Activated CD4-positive, CD25-positive, alpha-beta regulatory T cell treated with anti-CD3 and anti-CD28 coated beads, Interleukin-2, amount 50 U/mL, for 72 hours (primary cell): ENCODE measurements at regions not wholly inside any gene's neighbourhood (a gene's known extent, or its start where the extent isn't known, plus 50 kb on each side); places are given as distances from the start of the nearest gene placed in this dataset.
"Not testable (repeated sequence)": the region's sequence is repeated elsewhere in the genome, so short reads cannot be mapped to it uniquely, and the experiment has no call there.

Source experiments
- DNase-seq: peaks from one replicate; pipeline ENCODE4 v3.0.0; 2021

GRCh38 chr6:167676000-167676665 lies 150.6 kb upstream of the AFDN start:
- no peak for DNase-seq

DNA sequence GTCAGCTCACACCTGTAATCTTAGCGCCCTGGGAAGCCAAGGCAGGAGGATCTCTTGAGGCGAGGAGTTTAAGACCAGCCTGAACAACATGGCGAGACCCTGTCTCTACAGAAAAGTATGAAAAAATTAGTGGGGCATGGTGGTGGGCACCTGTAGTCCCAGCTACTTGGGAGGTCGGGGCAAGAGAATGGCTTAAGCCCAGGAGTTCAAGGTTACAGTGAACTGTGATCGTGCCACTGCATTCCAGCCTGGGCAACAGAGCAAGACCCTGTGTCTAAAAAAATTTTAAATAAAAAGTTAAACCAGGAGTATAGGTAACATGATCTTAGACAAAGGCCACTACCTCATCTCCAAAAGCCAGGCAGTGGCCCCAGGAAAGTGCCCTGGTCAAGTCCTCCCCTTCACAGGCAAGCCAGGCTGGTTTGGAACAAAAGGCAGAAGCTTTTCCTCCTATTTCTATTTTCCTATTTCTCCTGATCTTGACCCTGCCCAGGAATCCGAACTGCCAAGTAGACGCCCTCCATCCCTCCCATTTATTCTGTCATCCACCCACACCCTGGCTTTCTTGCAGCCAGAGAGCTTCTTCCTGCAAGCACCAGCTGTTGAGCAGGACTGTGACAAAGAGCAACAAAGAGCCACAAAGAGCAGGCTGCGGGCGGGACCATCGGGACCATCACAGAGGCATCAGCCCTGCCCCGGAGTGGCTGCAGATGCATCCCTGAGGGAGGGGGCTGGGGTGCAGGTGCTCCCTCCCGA lies 149.9 kb upstream of the AFDN start:
- no peak for DNase-seq

GRCh38 chr6:167677422-167677789 lies 149.3 kb upstream of the AFDN start:
- DNase-seq = no peak

GRCh38 chr6:167678102-167679101 lies 148.3 kb upstream of the AFDN start:
- DNase-seq = no peak

GRCh38 chr6:167679122-167679736 lies 147.5 kb upstream of the AFDN start:
- DNase-seq = no peak

DNA sequence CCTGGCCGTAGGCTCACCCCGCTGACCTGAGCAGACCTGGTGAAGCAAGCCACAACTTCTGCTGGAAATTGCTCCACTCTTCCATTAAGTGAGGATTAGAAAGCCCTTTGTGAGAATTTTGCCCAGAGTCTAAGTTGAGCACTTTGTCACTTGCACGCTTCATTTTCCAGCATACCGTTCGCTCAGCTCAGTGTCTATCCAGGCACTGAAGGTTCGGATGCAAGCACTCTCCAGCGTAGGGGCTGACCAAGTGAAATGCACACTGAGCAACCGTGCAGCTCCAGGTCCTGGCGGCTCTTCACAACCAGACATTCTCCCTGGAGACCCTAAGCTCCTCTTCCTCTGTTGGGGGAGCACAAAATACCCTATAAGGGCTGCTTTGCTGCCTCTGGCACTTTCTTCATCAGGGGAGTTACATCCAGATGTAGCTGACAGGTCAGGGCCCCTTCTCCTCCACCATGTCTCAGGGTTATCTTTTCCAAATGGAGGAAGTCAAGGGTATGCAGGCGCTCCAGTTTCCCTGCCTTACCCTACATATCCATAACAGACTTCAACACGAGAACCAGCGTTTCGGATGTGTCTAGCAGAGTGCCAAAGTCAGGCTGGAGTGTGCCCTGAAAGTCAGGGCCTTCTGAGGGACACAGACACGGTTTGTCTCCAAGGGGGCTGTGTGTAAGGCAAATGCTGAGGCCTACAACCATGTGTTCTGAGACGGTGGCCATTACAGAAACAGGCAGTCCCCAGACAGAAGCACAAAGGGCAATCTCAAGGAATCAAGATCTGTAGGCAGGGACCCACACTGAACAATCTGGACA lies 146.7 kb upstream of the AFDN start:
- DNase-seq = no peak

- DNase-seq = no peak
Observed at GRCh38 chr6:167680605-167681149, 146.0 kb upstream of the AFDN start.

- no peak for DNase-seq
Observed at GRCh38 chr6:167682125-167682524, 144.6 kb upstream of the AFDN start.

GRCh38 chr6:167682546-167683027 lies 144.1 kb upstream of the AFDN start:
- DNase-seq = no peak

- no peak for DNase-seq
Observed at GRCh38 chr6:167683028-167683862, 143.5 kb upstream of the AFDN start.

GRCh38 chr6:167684276-167685104 lies 142.2 kb upstream of the AFDN start:
- DNase-seq = no peak

GRCh38 chr6:167685654-167686053 lies 141.1 kb upstream of the AFDN start:
- DNase-seq = no peak

DNA sequence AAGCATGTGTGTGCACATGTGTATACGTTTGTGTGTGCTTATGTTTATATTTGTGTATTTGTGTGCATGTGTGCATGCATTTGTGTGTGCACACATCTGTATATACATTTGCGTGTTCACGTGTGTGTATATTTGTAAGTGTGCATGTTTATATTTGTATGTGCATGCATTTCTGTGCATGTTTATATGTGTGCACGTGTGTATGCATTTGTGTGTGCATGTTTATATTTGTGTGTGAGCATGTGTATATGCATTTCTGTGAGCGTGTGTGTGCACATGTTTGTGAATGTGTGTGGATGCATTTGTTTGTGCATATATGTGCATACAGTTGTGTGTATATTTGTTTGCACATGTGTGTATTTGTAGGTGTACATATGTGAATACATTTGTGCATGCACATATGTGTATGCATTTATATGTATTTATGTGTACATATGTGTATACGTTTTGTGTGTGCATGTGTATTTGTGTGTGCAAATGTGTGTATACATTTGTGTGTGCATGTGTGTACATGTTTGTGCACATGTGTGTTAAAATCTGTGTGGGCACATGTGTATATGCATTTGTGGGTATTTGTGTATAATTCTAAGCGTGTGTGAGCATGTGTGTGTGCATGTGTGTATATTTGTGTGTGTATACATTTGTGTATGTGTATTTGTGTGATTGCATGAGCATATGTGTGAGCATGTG lies 140.4 kb upstream of the AFDN start:
- DNase-seq = no peak

- DNase-seq = no peak
Observed at GRCh38 chr6:167687116-167687725, 139.5 kb upstream of the AFDN start.

- DNase-seq = no peak
Observed at GRCh38 chr6:167688123-167688522, 138.6 kb upstream of the AFDN start.

DNA sequence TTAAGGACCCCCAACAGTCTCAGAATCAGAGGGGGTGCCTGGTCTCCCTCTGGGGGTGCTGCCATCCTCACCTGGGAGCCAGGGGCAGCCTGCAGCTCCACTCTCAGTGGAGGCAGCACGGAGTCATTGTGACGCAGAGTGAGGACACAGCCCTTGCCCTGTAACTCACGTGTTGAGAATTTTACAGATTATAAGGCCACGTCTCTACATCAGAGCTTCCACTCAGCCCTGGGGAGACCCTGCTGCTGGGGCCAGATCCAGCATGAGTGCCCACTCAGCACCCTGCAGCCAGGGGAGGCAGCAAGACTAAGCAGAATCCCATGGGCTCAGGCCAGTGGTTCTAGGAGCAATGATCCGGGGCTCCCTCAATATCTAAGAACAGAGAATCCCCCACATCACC lies 137.4 kb upstream of the AFDN start:
- no peak for DNase-seq

DNA sequence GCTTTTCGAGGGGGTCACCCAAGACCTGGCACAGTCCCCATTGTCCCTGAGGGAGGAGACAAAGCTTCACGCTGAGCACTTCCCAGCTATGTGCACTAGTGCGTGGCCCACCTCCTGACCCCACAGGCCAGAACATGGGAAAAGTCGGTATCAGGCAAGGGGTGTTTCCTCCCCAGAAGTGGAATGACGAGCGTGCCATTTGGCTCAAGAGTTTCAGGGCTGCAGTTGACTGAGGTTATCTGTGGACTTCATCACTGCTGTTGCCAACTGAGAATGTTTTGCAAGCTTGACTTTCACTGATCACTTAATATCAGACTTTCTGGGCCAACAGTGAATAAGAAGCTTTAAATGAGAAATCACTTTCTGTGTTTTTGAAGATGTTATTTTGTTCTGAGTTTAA lies 137.0 kb upstream of the AFDN start:
- DNase-seq = no peak

GRCh38 chr6:167690167-167690922 lies 136.4 kb upstream of the AFDN start:
- DNase-seq = not testable (repeated sequence)
